PFSK-1 (cell line): ENCODE measurements at regions not wholly inside any gene's neighbourhood (a gene's known extent, or its start where the extent isn't known, plus 50 kb on each side); places are given as distances from the start of the nearest gene placed in this dataset.

ENCODE experiments used
- FOXP2 ChIP-seq: optimal IDR thresholded peaks from 2 replicates; pipeline ENCODE3; 2011; ENCODE audit warnings: borderline replicate concordance, control low read depth, inconsistent platforms; ENCODE audit not compliant: insufficient read depth; ENCODE audit errors: extremely low read length, extremely low read depth
- POLR2AphosphoS5 ChIP-seq: IDR thresholded peaks from 2 replicates; pipeline ENCODE4 v1.6.1; 2012; ENCODE audit warnings: low read depth, mild to moderate bottlenecking, control low read depth, low read length, moderate library complexity
- REST ChIP-seq, 2 experiments: IDR thresholded peaks; 2 replicates each; pipeline versions ENCODE4 v1.6.1 to v1.8.0; 2011 to 2012; ENCODE audit warnings: low read depth in 2 of 2, low read length in 2 of 2, control low read depth in 1 of 2, inconsistent platforms in 1 of 2, mild to moderate bottlenecking in 1 of 2, moderate library complexity in 1 of 2; ENCODE audit not compliant: insufficient read depth in 1 of 2
- SIN3A ChIP-seq: IDR thresholded peaks from 2 replicates; pipeline ENCODE4 v1.6.1; 2012; ENCODE audit warnings: mild to moderate bottlenecking, low read length, moderate library complexity, borderline replicate concordance; ENCODE audit not compliant: insufficient read depth
- TAF1 ChIP-seq: IDR thresholded peaks from 2 replicates; pipeline ENCODE4 v1.6.1; 2012; ENCODE audit warnings: low read length, control low read depth, borderline replicate concordance; ENCODE audit not compliant: insufficient read depth

- no peak for TF ChIP-seq TAF1
- TF ChIP-seq SIN3A = no peak
- TF ChIP-seq POLR2AphosphoS5 = no peak
- TF ChIP-seq REST (IDR thresholded peaks at IDR 0.05; ENCODE audit: insufficient read depth in 1 of 2, low read depth in 2 of 2, low read length in 2 of 2) = no peak
- TF ChIP-seq FOXP2 = no peak
Measured at GRCh38 chr4:156534205-156534604, 437.4 kb downstream of the PDGFC start.

GRCh38 chr4:156528216-156528615 lies 443.4 kb downstream of the PDGFC start:
- no peak for TF ChIP-seq TAF1
- no peak for TF ChIP-seq SIN3A
- TF ChIP-seq POLR2AphosphoS5 = no peak
- no peak for TF ChIP-seq REST (IDR thresholded peaks at IDR 0.05; ENCODE audit: insufficient read depth in 1 of 2, low read depth in 2 of 2, low read length in 2 of 2)
- no peak for TF ChIP-seq FOXP2

GRCh38 chr4:156527237-156527993 lies 444.2 kb downstream of the PDGFC start:
- no peak for TF ChIP-seq FOXP2
- TF ChIP-seq TAF1 = no peak
- TF ChIP-seq REST (IDR thresholded peaks at IDR 0.05; ENCODE audit: insufficient read depth in 1 of 2, low read depth in 2 of 2, low read length in 2 of 2) = no peak

- TF ChIP-seq POLR2AphosphoS5 (no peak), FOXP2 (no peak), REST (IDR thresholded peaks at IDR 0.05; ENCODE audit: insufficient read depth in 1 of 2, low read depth in 2 of 2, low read length in 2 of 2) (no peak), TAF1 (no peak), SIN3A (no peak)
Measured at GRCh38 chr4:156523991-156524390, 447.6 kb downstream of the PDGFC start.
